Stimulated activated CD4-positive, alpha-beta T cell treated with anti-CD3 and anti-CD28 coated beads, TNF-alpha, amount 100 ng/mL, for 24 hours (primary cell): ENCODE measurements at regions not wholly inside any gene's neighbourhood (a gene's known extent, or its start where the extent isn't known, plus 50 kb on each side); places are given as distances from the start of the nearest gene placed in this dataset.

Experiments used
- DNase-seq, 3 experiments: peaks; one replicate each; pipeline ENCODE4 v3.0.0-alpha.2; 2020; ENCODE audit warnings: low read depth in 3 of 3

- DNase-seq, result no peak
Observed at GRCh38 chr2:67516899-67517530, 119.9 kb downstream of the ETAA1 start.

- DNase-seq, result no peak
Observed at GRCh38 chr2:67522148-67522547, 125.0 kb downstream of the ETAA1 start.

- DNase-seq, result no peak
Observed at GRCh38 chr2:67524213-67524612, 127.1 kb downstream of the ETAA1 start.

- DNase-seq, result no peak
Observed at GRCh38 chr2:67524777-67525176, 127.6 kb downstream of the ETAA1 start.

GRCh38 chr2:67526283-67526682 lies 129.2 kb downstream of the ETAA1 start:
- no peak for DNase-seq

- DNase-seq, result no peak
Observed at GRCh38 chr2:67528320-67528719, 131.2 kb downstream of the ETAA1 start.

- no peak for DNase-seq
Observed at GRCh38 chr2:67532387-67532786, 135.3 kb downstream of the ETAA1 start.

- DNase-seq, result no peak
Observed at GRCh38 chr2:67534745-67535144, 137.6 kb downstream of the ETAA1 start.

GRCh38 chr2:67540962-67541361 lies 143.8 kb downstream of the ETAA1 start:
- DNase-seq, result no peak

- no peak for DNase-seq
Observed at GRCh38 chr2:67544286-67544685, 147.2 kb downstream of the ETAA1 start.

GRCh38 chr2:67548317-67549201 lies 151.4 kb downstream of the ETAA1 start:
- no peak for DNase-seq

- DNase-seq, result no peak
Observed at GRCh38 chr2:67559156-67559555, 162.0 kb downstream of the ETAA1 start.

- no peak for DNase-seq
Observed at GRCh38 chr2:67560771-67561456, 163.8 kb downstream of the ETAA1 start.

- DNase-seq, result no peak
Observed at GRCh38 chr2:67561457-67561965, 164.4 kb downstream of the ETAA1 start.

GRCh38 chr2:67564076-67564475 lies 166.9 kb downstream of the ETAA1 start:
- DNase-seq, result no peak

GRCh38 chr2:67564626-67565025 lies 167.5 kb downstream of the ETAA1 start:
- DNase-seq, result no peak

GRCh38 chr2:67565262-67565661 lies 168.1 kb downstream of the ETAA1 start:
- no peak for DNase-seq

GRCh38 chr2:67565761-67566160 lies 168.6 kb downstream of the ETAA1 start:
- no peak for DNase-seq

- DNase-seq, result no peak
Observed at GRCh38 chr2:67566285-67566684, 169.2 kb downstream of the ETAA1 start.

GRCh38 chr2:67566958-67567635 lies 170.0 kb downstream of the ETAA1 start:
- DNase-seq, result no peak

GRCh38 chr2:67567886-67568285 lies 170.8 kb downstream of the ETAA1 start:
- DNase-seq, result no peak

- DNase-seq, result no peak
Observed at GRCh38 chr2:67570611-67571010, 173.5 kb downstream of the ETAA1 start.
